ENCODE measurements at regions not wholly inside any gene's neighbourhood (a gene's known extent, or its start where the extent isn't known, plus 50 kb on each side); places are given as distances from the start of the nearest gene placed in this dataset.
"Not testable (repeated sequence)": the region's sequence is repeated elsewhere in the genome, so short reads cannot be mapped to it uniquely, and the experiment has no call there.

- H3K4me3 ChIP-seq (ENCODE audit: low read depth, low read length) = no peak overlapping the region
- DNase-seq (ENCODE audit: low read depth, low spot score) = no peak
- in situ Hi-C loops (cut with HindIII; ENCODE audit: low sequenced_read_pairs) = no loop called here
- TF ChIP-seq CTCF (IDR thresholded peaks at IDR 0.05; ENCODE audit: low read depth, low read length) = no peak
These were observed 175.3 kb downstream of the MBL2 start for GRCh38 chr10:52597189-52597863.

- no peak for DNase-seq (ENCODE audit: low read depth, low spot score)
- no peak for TF ChIP-seq CTCF (IDR thresholded peaks at IDR 0.05; ENCODE audit: low read depth, low read length)
- in situ Hi-C loops (cut with HindIII; ENCODE audit: low sequenced_read_pairs) = no loop called here
- H3K4me3 ChIP-seq (ENCODE audit: low read depth, low read length) = no peak overlapping the region
These were observed 173.6 kb downstream of the MBL2 start for GRCh38 chr10:52598936-52599335.

- no peak for TF ChIP-seq CTCF (IDR thresholded peaks at IDR 0.05; ENCODE audit: low read depth, low read length)
- in situ Hi-C loops (cut with HindIII; ENCODE audit: low sequenced_read_pairs) = no loop called here
- no peak for DNase-seq (ENCODE audit: low read depth, low spot score)
These were observed 172.9 kb downstream of the MBL2 start for GRCh38 chr10:52599551-52600200.

GRCh38 chr10:52604131-52604530, 168.5 kb downstream of the MBL2 start:
- DNase-seq (ENCODE audit: low read depth, low spot score); in situ Hi-C loops (cut with HindIII; ENCODE audit: low sequenced_read_pairs); H3K4me3 ChIP-seq (ENCODE audit: low read depth, low read length): not testable (repeated sequence)

More at GRCh38 chr10:52599551-52600200, 172.9 kb downstream of the MBL2 start:
- H3K4me3 ChIP-seq (ENCODE audit: low read depth, low read length) = no peak overlapping the region

GRCh38 chr10:52609071-52609470, 163.5 kb downstream of the MBL2 start:
- H3K4me3 ChIP-seq (ENCODE audit: low read depth, low read length) = no peak overlapping the region
- in situ Hi-C loops (cut with HindIII; ENCODE audit: low sequenced_read_pairs) = no loop called here
- no peak for TF ChIP-seq CTCF (IDR thresholded peaks at IDR 0.05; ENCODE audit: low read depth, low read length)
- DNase-seq (ENCODE audit: low read depth, low spot score) = no peak

GRCh38 chr10:52609626-52610240, 162.9 kb downstream of the MBL2 start:
- TF ChIP-seq CTCF (IDR thresholded peaks at IDR 0.05; ENCODE audit: low read depth, low read length) = no peak
- no peak overlapping the region for H3K4me3 ChIP-seq (ENCODE audit: low read depth, low read length)
- no peak for DNase-seq (ENCODE audit: low read depth, low spot score)
- in situ Hi-C loops (cut with HindIII; ENCODE audit: low sequenced_read_pairs) = no loop called here

GRCh38 chr10:52615331-52615730, 157.3 kb downstream of the MBL2 start:
- DNase-seq (ENCODE audit: low read depth, low spot score) = no peak
- H3K4me3 ChIP-seq (ENCODE audit: low read depth, low read length) = no peak overlapping the region
- in situ Hi-C loops (cut with HindIII; ENCODE audit: low sequenced_read_pairs) = no loop called here
- TF ChIP-seq CTCF (IDR thresholded peaks at IDR 0.05; ENCODE audit: low read depth, low read length) = no peak
